Choroid plexus epithelial cell (primary cell): ENCODE measurements at regions not wholly inside any gene's neighbourhood (a gene's known extent, or its start where the extent isn't known, plus 50 kb on each side); places are given as distances from the start of the nearest gene placed in this dataset.

Source experiments
- DNase-seq: peaks from one replicate; pipeline ENCODE4 v3.0.0-alpha.2; 2010; ENCODE audit warnings: low read depth
- H3K4me3 ChIP-seq: 2 replicates; pipeline ENCODE4 v1.5.1; 2011; ENCODE audit warnings: low read depth, mild to moderate bottlenecking, control low read depth, low read length, moderate library complexity
- TF ChIP-seq, protein P1 (sequence below): conservative IDR thresholded peaks from 2 replicates; pipeline ENCODE4 v1.5.1; 2011; ENCODE audit warnings: low read depth, mild to moderate bottlenecking, control low read depth, inconsistent platforms, low read length, moderate library complexity

- no peak for DNase-seq
- TF ChIP-seq, protein P1, sequence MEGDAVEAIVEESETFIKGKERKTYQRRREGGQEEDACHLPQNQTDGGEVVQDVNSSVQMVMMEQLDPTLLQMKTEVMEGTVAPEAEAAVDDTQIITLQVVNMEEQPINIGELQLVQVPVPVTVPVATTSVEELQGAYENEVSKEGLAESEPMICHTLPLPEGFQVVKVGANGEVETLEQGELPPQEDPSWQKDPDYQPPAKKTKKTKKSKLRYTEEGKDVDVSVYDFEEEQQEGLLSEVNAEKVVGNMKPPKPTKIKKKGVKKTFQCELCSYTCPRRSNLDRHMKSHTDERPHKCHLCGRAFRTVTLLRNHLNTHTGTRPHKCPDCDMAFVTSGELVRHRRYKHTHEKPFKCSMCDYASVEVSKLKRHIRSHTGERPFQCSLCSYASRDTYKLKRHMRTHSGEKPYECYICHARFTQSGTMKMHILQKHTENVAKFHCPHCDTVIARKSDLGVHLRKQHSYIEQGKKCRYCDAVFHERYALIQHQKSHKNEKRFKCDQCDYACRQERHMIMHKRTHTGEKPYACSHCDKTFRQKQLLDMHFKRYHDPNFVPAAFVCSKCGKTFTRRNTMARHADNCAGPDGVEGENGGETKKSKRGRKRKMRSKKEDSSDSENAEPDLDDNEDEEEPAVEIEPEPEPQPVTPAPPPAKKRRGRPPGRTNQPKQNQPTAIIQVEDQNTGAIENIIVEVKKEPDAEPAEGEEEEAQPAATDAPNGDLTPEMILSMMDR = no peak
- no peak overlapping the region for H3K4me3 ChIP-seq
These were observed 54.0 kb upstream of the ANKRD28 start for GRCh38 chr3:15851735-15852134.

GRCh38 chr3:15858547-15859506 is 61.0 kb upstream of the ANKRD28 start:
- H3K4me3 ChIP-seq = peak overlapping the region; percentile 79
- DNase-seq = peak; percentile 17
- TF ChIP-seq, protein P1 = no peak

- DNase-seq = peak; percentile 71
- peak overlapping the region; percentile 79 for H3K4me3 ChIP-seq
- TF ChIP-seq, protein P1 = no peak
These were observed 61.8 kb upstream of the ANKRD28 start for GRCh38 chr3:15859507-15860013.

- peak overlapping the region; percentile 79 for H3K4me3 ChIP-seq
- TF ChIP-seq, protein P1 = no peak
- DNase-seq = peak; percentile 45
These were observed 62.5 kb upstream of the ANKRD28 start for GRCh38 chr3:15860014-15860934.

GRCh38 chr3:15861163-15861562 is 63.4 kb upstream of the ANKRD28 start:
- peak; percentile 2 for DNase-seq
- TF ChIP-seq, protein P1 = no peak
- H3K4me3 ChIP-seq = no peak overlapping the region

GRCh38 chr3:15872807-15873206 is 75.0 kb upstream of the ANKRD28 start:
- DNase-seq = no peak
- TF ChIP-seq, protein P1 = no peak
- H3K4me3 ChIP-seq = no peak overlapping the region
